H9 (cell line): ENCODE measurements at regions not wholly inside any gene's neighbourhood (a gene's known extent, or its start where the extent isn't known, plus 50 kb on each side); places are given as distances from the start of the nearest gene placed in this dataset.
"Not testable (repeated sequence)": the region's sequence is repeated elsewhere in the genome, so short reads cannot be mapped to it uniquely, and the experiment has no call there.

Experiments used
- DNase-seq: peaks from one replicate; pipeline ENCODE4 v3.0.0-alpha.2; 2017
- H2AFZ ChIP-seq: one replicate; pipeline ENCODE4 v1.6.1; 2013; ENCODE audit warnings: mild to moderate bottlenecking, low read length, control low read depth, moderate library complexity
- H2AK5ac ChIP-seq: 2 replicates; pipeline ENCODE4 v1.6.1; 2013; ENCODE audit warnings: low read length, control low read depth, mixed read lengths; ENCODE audit not compliant: insufficient read length
- H2BK120ac ChIP-seq: one replicate; pipeline ENCODE4 v1.6.1; 2013; ENCODE audit warnings: low read depth, mild to moderate bottlenecking, low read length, control low read depth, inconsistent platforms; ENCODE audit not compliant: poor library complexity, severe bottlenecking
- H2BK12ac ChIP-seq: 2 replicates; pipeline ENCODE4 v1.6.1; 2013; ENCODE audit warnings: low read length, control low read depth, mixed read lengths, low read depth; ENCODE audit not compliant: insufficient read length
- H2BK15ac ChIP-seq: 2 replicates; pipeline ENCODE4 v1.6.1; 2013; ENCODE audit warnings: low read depth, low read length, control low read depth
- H2BK20ac ChIP-seq: one replicate; pipeline ENCODE4 v1.6.1; 2013; ENCODE audit warnings: low read depth, mild to moderate bottlenecking, low read length, control low read depth, inconsistent platforms; ENCODE audit not compliant: poor library complexity, severe bottlenecking
- H2BK5ac ChIP-seq: 2 replicates; pipeline ENCODE4 v1.6.1; 2013; ENCODE audit warnings: low read length, control low read depth, mixed read lengths; ENCODE audit not compliant: insufficient read length
- H3K14ac ChIP-seq: 2 replicates; pipeline ENCODE4 v1.6.1; 2013; ENCODE audit warnings: low read length, control low read depth; ENCODE audit not compliant: insufficient read depth
- H3K18ac ChIP-seq: 2 replicates; pipeline ENCODE4 v1.6.1; 2013; ENCODE audit warnings: low read depth, mild to moderate bottlenecking, mixed read lengths, low read length, control low read depth; ENCODE audit not compliant: insufficient read length
- H3K23ac ChIP-seq: 2 replicates; pipeline ENCODE4 v1.6.1; 2013; ENCODE audit warnings: low read length, control low read depth, mixed read lengths, low read depth; ENCODE audit not compliant: insufficient read length
- H3K23me2 ChIP-seq: 2 replicates; pipeline ENCODE4 v1.6.1; 2013; ENCODE audit warnings: low read depth, mild to moderate bottlenecking, mixed read lengths, low read length, control low read depth; ENCODE audit not compliant: insufficient read length, poor library complexity, severe bottlenecking
- H3K27ac ChIP-seq: 2 replicates; pipeline ENCODE4 v1.5.1; 2013; ENCODE audit warnings: low read length, control low read depth, mixed read lengths, low read depth; ENCODE audit not compliant: insufficient read length
- H3K27me3 ChIP-seq: 2 replicates; pipeline ENCODE4 v1.6.1; 2013; ENCODE audit warnings: low read length, control low read depth, inconsistent platforms; ENCODE audit not compliant: insufficient read depth
- H3K4ac ChIP-seq: 2 replicates; pipeline ENCODE4 v1.6.1; 2013; ENCODE audit warnings: low read depth, mild to moderate bottlenecking, control low read depth, inconsistent platforms, low read length, moderate library complexity
- H3K4me1 ChIP-seq: 2 replicates; pipeline ENCODE4 v1.6.1; 2013; ENCODE audit warnings: low read length, control low read depth, inconsistent platforms; ENCODE audit not compliant: insufficient read depth
- H3K4me2 ChIP-seq: 2 replicates; pipeline ENCODE4 v1.6.1; 2013; ENCODE audit warnings: low read length, control low read depth, mixed read lengths; ENCODE audit not compliant: insufficient read length, insufficient read depth
- H3K56ac ChIP-seq: 2 replicates; pipeline ENCODE4 v1.6.1; 2013; ENCODE audit warnings: low read depth, mild to moderate bottlenecking, mixed read lengths, low read length, control low read depth; ENCODE audit not compliant: insufficient read length
- H3K79me1 ChIP-seq: 2 replicates; pipeline ENCODE4 v1.6.1; 2013; ENCODE audit warnings: low read depth, mild to moderate bottlenecking, moderate library complexity, low read length, control low read depth, inconsistent platforms; ENCODE audit not compliant: insufficient read depth, poor library complexity, severe bottlenecking
- H3K79me2 ChIP-seq: 2 replicates; pipeline ENCODE4 v1.6.1; 2013; ENCODE audit warnings: low read length, control low read depth, inconsistent platforms; ENCODE audit not compliant: insufficient read depth
- H3K9ac ChIP-seq: 2 replicates; pipeline ENCODE4 v1.6.1; 2013; ENCODE audit warnings: low read length, control low read depth, mixed read lengths; ENCODE audit not compliant: insufficient read length; ENCODE audit errors: extremely low read depth
- H3K9me3 ChIP-seq: one replicate; pipeline ENCODE4 v1.6.1; 2013; ENCODE audit warnings: low read depth, low read length, inconsistent platforms; ENCODE audit not compliant: control insufficient read depth
- H3T11ph ChIP-seq: one replicate; pipeline ENCODE4 v1.6.1; 2013; ENCODE audit warnings: mild to moderate bottlenecking, low read length, control low read depth, inconsistent platforms
- H4K20me1 ChIP-seq: one replicate; pipeline ENCODE4 v1.6.1; 2013; ENCODE audit not compliant: control insufficient read depth, insufficient read length, insufficient read depth
- H4K5ac ChIP-seq: 2 replicates; pipeline ENCODE4 v1.6.1; 2013; ENCODE audit warnings: low read depth, mild to moderate bottlenecking, mixed read lengths, low read length, control low read depth; ENCODE audit not compliant: insufficient read length
- H4K8ac ChIP-seq: replicated peaks from 2 replicates; pipeline ENCODE4 v1.6.1; 2013; ENCODE audit warnings: low read length, control low read depth, mixed read lengths, low read depth; ENCODE audit not compliant: insufficient read length
- H4K91ac ChIP-seq: 2 replicates; pipeline ENCODE4 v1.6.1; 2013; ENCODE audit warnings: low read depth, mild to moderate bottlenecking, moderate library complexity, mixed read lengths, low read length, control low read depth; ENCODE audit not compliant: insufficient read length
- H3K27ac Mint-ChIP-seq, 3 experiments: 2 replicates in 2 of 3; 3 replicates in 1 of 3; pipeline ENCODE4 v1.8.0; 2020 to 2021; ENCODE audit warnings: mixed read lengths in 3 of 3, mild to moderate bottlenecking in 1 of 3, moderate library complexity in 1 of 3
- H3K27me3 Mint-ChIP-seq: 2 replicates; pipeline ENCODE4 v1.8.0; 2021; ENCODE audit warnings: low read depth, mild to moderate bottlenecking, moderate library complexity, mixed read lengths
- H3K36me3 Mint-ChIP-seq, 3 experiments: 2 replicates in 2 of 3; 3 replicates in 1 of 3; pipeline ENCODE4 v1.8.0; 2020 to 2021; ENCODE audit warnings: low read depth in 3 of 3, mixed read lengths in 3 of 3; ENCODE audit not compliant: insufficient read depth in 1 of 3
- H3K4me1 Mint-ChIP-seq, 2 experiments: 2 replicates each; pipeline ENCODE4 v1.8.0; 2020; ENCODE audit warnings: mixed read lengths in 2 of 2
- H3K4me3 Mint-ChIP-seq, 2 experiments: 2 replicates in 1 of 2; 3 replicates in 1 of 2; pipeline ENCODE4 v1.8.0; 2020 to 2021; ENCODE audit warnings: mild to moderate bottlenecking in 2 of 2, mixed read lengths in 2 of 2, moderate library complexity in 1 of 2
- H3K9me3 Mint-ChIP-seq, 2 experiments: 2 replicates in 1 of 2; 3 replicates in 1 of 2; pipeline ENCODE4 v1.8.0; 2020; ENCODE audit warnings: mild to moderate bottlenecking in 2 of 2, mixed read lengths in 2 of 2, moderate library complexity in 1 of 2
- CTCF ChIP-seq: fragments of 200-600 bp; sonication (generic); conservative IDR thresholded peaks from 3 replicates; pipeline ENCODE4 v1.8.0; 2021; ENCODE audit warnings: antibody characterized with exemption, mild to moderate bottlenecking
- WGBS: extraction: QIAGEN DNeasy Blood & Tissue Kit; methylation state at CpG from one replicate; pipeline ENCODE4 v1.1.7; 2013; ENCODE audit warnings: missing lambda C conversion rate, low lambda C conversion rate, mixed read lengths; ENCODE audit not compliant: insufficient read length; ENCODE audit errors: extremely low coverage; 5-methylcytosine and 5-hydroxymethylcytosine counted together

GRCh38 chr9:42798571-42798970 is 615.1 kb downstream of the SPATA31A6 start:
- not testable (repeated sequence) for H2BK120ac ChIP-seq, H2BK5ac ChIP-seq, H3K56ac ChIP-seq, H2BK15ac ChIP-seq, H3K4me1 Mint-ChIP-seq, H3K4me1 ChIP-seq, H3K18ac ChIP-seq, H3K4me3 Mint-ChIP-seq, H2AFZ ChIP-seq, H3T11ph ChIP-seq, H3K9ac ChIP-seq, H3K4me2 ChIP-seq, H3K23me2 ChIP-seq, H3K23ac ChIP-seq, H2BK12ac ChIP-seq, H4K8ac ChIP-seq, H2AK5ac ChIP-seq, H3K36me3 Mint-ChIP-seq, H3K27me3 ChIP-seq, H2BK20ac ChIP-seq, H3K14ac ChIP-seq, H4K91ac ChIP-seq, DNase-seq, H4K20me1 ChIP-seq, H3K79me2 ChIP-seq, H3K4ac ChIP-seq, H4K5ac ChIP-seq, H3K79me1 ChIP-seq, H3K27ac Mint-ChIP-seq, H3K27ac ChIP-seq, H3K9me3 ChIP-seq
- Mint-ChIP-seq H3K27me3 (peaks cover 53% of the 10 kb centered on the region), H3K9me3 (peaks cover 19 to 25% of the 10 kb centered on the region in 2 experiments)
- peak; percentile 41 for TF ChIP-seq CTCF
- WGBS = no CpG with 5 or more reads among the region's 1 CpG

GRCh38 chr9:42802716-42803115 is 619.3 kb downstream of the SPATA31A6 start:
- Mint-ChIP-seq H3K4me1 (peaks cover 13 to 19% of the 10 kb centered on the region in 2 experiments), H3K27me3 (peaks cover 63% of the 10 kb centered on the region), H3K9me3 (peaks cover 28 to 33% of the 10 kb centered on the region in 2 experiments)
- H2BK5ac ChIP-seq, H3K36me3 Mint-ChIP-seq, H4K20me1 ChIP-seq, H4K5ac ChIP-seq, H3K4me2 ChIP-seq, H3K27ac ChIP-seq, H4K91ac ChIP-seq, H3T11ph ChIP-seq, H3K4ac ChIP-seq, H3K18ac ChIP-seq, H3K14ac ChIP-seq, H2BK120ac ChIP-seq, H3K23me2 ChIP-seq, H2BK12ac ChIP-seq, DNase-seq, H3K56ac ChIP-seq, H3K79me1 ChIP-seq, H3K9ac ChIP-seq, H2AFZ ChIP-seq, H3K79me2 ChIP-seq, H2BK20ac ChIP-seq, H3K23ac ChIP-seq, H2BK15ac ChIP-seq, H4K8ac ChIP-seq, H3K27ac Mint-ChIP-seq, H3K9me3 ChIP-seq, H3K4me3 Mint-ChIP-seq, H3K4me1 ChIP-seq, H3K27me3 ChIP-seq, H2AK5ac ChIP-seq: not testable (repeated sequence)
- WGBS = no CpG with 5 or more reads among the region's 4 CpGs
